ENCODE measurements at regions not wholly inside any gene's neighbourhood (a gene's known extent, or its start where the extent isn't known, plus 50 kb on each side); places are given as distances from the start of the nearest gene placed in this dataset.

DNA sequence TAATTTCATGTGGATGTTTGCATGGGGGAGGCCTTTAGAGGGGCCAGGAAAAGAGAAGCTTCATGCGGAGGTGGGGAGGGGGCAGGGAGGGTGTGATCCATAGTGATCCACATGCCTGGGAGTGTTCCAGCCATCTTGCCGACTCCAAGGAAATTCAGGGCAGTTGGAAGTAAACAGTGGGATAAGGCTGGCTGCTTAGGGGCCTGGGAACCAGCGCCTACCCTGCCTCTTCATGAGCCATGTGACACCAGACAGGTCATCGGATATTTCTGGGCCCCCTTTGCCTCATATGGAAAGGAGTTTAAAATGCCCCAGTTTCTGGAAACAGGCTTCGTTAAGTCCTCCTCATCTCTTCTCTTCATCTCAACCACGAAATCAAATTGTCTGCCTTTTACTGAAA lies 983.2 kb downstream of the BCL11B start:
- no peak for DNase-seq

DNA sequence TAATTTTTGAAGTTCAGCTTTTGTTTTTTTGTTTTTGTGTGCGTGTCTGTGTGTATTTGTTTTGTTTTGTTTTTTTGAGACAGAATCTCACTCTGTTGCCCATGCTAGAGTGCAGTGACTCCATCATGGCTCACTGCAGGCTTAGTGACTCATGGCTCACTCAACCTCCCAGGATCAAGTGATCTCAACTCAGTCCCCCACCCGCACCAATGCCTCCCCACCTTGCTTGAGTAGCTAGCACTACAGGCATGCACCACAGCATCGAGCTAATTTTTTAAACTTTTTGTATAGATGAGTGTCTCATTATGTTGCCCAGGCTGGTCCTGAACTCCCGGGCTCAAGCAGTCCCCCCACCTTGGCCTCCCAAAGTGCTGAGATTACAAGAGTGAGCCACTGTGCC lies 981.4 kb downstream of the BCL11B start:
- no peak for DNase-seq

DNA sequence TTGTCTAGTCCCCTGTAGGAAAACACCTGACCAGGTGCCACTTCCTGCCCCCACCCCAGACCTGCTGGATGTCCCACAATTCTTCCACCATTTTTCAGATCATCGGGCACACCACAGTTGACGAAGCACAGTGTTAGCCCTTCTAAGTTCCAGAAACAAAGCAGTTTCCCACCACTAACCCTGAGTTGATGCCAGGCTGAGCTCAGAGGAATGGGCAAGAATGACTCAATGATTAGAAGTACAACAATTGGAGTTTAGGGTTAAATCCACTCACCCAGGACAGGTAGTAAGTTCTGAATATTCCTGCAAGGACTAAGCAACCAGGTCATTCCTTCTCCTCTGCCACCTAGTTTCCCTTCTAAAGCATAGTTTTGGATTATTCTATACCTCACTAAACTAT lies 979.8 kb downstream of the BCL11B start:
- no peak for DNase-seq

DNA sequence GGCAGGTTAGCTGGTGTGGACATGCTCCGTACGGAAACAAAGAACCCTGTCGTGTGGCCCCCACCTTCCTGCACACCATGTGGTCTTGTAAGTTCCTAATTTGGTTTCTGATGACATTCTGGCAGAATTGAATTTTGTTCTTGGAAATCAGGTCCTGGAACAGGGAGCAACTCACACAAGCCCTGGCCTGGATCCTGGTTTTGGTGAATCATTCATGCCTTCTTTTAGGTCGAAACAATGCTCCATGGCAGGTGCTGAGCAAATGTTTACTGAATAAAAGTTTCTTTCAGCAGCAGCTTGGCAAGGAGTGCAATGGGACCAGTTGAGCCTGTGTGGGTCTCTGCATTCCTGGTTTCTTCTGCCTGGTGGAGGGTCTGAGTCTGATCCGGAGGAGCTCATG lies 978.4 kb downstream of the BCL11B start:
- no peak for DNase-seq

DNA sequence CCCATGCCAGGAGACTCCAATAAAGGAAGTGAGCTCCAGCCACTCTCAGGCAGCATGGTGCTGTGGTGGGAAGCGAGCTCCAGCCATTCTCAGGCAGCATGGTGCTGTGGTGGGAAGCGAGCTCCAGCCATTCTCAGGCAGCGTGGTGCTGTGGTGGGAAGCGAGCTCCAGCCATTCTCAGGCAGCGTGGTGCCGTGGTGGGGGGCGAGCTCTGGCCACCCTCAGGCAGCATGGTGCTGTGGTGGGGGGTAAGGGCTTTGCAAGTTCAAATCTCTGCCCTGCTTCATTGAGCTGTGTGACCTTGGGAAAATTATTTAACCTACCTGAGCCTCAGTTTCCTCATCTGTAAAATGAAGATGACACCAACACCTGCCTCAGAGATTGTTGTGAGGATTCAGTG lies 975.1 kb downstream of the BCL11B start:
- DNase-seq, result no peak

DNA sequence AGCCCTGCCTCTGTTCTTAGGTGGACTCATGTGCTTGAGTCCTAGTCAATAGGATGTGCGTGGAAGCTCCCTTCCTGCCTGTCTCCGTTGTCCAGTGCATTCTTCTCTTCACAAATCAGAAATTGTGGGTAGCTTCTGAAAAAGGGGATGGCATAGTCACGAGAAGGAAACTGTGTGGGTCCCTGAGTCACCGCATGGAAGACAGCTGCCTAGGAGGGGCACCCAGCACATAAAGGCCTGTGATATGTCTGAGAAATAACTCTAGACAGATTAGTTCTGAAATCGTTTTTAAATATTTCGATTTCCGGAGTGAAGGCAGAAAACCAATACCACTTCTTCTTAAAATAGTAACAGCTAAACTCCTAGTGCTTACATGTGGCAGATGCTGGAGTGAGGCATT lies 974.4 kb downstream of the BCL11B start:
- DNase-seq, result no peak

DNA sequence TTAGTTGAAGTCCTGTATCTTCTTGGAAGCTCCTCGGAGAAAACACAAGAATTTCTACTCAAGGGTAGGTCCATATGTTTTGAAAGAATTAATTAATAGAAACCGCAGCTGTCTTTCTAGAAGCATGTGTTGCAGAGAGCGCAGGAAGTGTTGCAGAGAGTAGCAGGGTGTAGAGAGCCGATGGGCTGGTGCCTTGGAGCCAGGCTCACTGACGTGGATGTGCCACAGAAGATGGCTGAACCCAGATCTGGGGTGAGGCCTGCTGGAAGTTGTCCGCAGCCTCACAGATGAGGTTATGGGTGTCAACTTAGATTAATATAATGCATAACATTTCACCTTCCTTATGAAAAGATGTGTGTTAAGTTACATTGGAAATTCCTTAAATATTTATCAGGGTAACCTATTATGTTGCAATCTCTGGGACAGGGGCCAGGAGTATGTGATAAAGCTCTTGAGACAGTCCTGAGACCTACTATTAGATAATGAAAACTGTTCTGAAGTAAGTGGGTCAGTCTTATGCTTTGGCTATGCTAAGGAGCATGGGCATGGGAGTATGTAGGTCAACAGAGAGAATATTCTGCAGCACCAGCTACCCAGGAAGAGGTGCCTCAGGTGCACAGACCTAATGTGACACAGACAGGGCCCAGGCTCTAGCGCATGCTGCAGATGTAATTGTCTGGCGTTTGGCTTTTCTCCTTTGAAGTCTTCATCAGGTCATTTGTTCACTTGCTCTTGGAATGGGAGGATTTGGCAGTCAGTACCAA lies 973.3 kb downstream of the BCL11B start:
- no peak for DNase-seq

DNA sequence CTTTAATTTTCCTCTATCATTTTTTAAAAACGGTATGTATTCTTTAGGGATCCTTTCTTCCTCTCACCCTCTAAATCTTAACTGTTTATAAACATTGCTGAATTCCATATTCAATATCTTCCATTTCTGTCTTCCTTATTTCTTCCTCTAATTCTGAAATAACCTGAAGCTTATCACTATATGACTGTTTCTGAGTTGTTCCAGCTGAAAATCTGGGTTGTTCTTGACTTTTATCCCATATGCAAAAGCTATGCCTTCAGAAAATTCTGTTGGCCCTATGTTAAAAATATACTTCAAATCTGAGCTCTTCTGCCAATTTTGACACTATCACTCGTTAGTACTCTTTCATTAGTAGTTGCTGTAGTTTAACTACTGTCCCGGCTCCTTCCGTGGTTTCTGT lies 970.3 kb downstream of the BCL11B start:
- DNase-seq, result no peak

DNA sequence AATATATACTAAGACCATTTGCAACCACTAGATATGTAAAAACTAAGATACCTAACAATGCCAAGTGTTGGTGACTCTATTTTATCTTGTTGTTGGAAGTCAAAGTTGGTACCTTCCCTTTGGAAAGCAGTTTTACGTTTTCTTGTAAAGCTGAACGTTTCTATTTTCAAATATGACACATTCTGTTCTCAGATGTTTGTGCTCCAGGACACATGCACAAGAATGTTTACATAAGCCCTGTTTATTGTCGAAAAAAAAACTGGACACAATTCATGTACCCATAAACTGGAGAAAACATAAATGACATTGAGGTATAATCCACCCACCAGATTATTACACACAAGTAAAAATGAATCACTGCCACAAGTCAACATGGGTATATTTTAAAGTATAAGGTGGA lies 967.4 kb downstream of the BCL11B start:
- DNase-seq, result no peak

DNA sequence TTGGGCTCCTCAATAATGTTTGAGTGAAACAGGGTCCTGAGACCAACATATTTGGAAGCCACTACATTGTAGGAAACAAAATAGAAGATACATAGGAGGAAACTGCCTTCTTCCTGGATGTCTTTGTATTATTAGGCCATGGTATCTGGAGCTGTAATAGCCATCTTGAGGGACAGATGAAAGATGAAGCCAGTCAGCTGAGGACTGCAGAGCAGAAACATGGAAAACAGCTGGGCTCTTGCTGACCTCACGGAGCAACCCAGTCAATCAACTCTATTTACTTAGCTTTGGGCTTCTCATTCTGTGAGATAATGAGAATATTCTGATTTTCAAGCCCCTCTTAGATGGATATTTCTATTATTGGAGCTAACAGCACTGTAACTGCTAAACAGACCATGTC lies 962.4 kb downstream of the BCL11B start:
- no peak for DNase-seq

DNA sequence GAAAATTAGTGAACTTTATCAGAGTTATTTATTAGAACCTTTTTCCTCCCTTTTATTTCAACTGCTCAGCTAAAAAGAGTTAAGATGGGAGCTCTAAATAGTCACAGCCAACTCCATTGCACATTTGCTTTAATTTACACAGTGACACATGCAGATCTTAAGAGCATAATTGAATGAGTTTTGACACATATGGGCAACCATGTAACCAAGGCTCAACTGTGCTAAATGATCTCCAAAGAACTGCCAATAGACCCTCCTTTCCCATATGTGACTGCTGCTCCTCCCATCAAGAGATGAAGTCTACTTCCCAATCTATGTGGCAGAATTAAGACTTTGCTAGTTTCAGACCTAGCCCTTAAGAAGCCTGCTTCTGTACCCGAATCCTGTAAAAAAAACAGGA lies 960.0 kb downstream of the BCL11B start:
- no peak for DNase-seq

DNA sequence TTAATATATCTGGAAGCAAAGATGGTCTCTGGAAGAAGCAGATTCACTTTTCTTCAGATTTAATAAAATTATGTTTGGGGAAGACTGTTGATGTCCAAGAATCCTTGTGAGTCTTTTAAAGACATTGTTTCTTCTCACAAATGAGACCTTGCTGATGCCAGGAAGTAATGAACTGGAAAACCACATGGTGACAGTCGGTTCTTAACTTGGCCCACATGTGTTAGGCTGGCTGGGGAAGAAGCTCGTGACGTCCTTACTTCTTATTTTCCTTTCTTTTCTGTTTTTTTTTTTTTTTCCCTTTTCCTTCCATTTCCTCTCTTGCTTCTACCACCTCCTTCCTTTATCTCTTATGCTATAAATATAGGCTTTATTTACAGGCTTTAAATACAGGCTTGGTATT lies 950.2 kb downstream of the BCL11B start:
- DNase-seq, result no peak

DNA sequence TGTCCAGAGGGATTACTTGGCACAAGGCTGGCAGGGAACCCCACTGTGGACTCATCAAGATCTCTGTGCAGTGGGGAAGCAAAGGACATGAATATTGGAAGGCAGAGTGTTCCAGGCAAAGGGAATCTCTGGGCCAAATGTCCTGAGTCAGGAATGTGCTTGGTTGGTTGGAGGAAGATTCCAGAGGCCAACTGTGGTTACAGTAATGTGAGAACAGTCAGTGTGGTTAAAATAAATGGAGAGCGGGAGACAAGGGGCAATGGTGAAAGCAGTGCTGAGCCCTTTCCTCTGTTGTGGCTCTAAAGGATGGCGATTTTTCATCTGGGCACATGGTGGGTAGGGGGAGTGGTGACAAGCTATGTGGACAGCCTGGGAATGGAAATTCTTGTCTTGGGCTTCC lies 948.2 kb downstream of the BCL11B start:
- DNase-seq, result no peak

DNA sequence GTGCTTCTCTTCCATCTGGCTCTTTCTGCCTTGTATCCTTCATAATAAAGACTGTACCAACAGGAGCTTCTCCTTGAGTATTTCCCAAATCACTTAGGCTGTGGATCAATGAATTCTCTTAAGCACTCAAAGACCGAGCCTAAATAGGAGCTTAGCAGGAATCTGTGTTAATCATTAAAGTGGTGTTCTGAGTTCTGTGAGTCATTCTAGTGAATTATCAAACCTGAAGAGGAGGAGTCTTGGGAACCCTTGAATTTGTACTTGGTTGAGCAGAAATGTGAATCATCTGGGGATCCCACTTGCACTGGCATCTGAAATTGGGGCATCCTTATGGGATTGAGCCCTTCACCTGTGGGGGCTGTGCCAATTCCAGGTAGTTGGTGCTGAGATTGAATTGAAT lies 946.2 kb downstream of the BCL11B start:
- DNase-seq, result no peak

DNA sequence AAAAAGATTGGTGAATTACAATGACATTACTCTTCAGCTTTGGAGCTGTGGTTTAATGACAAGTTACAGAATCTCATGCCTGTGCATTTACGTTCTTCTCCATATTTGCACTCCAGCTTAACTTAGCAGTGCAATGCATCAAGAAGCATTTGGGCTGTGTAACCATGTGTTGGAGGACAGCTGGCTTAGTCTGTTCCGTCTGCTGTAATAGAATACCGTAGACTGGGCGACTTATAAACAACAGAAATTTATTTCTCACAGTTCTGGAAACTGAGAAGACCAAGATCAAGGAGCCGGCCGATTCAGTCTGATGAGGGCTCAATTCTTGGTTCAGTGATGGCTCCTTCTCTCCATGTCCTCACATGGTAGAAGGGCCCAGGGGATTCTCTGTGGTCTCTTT lies 943.5 kb downstream of the BCL11B start:
- no peak for DNase-seq

DNA sequence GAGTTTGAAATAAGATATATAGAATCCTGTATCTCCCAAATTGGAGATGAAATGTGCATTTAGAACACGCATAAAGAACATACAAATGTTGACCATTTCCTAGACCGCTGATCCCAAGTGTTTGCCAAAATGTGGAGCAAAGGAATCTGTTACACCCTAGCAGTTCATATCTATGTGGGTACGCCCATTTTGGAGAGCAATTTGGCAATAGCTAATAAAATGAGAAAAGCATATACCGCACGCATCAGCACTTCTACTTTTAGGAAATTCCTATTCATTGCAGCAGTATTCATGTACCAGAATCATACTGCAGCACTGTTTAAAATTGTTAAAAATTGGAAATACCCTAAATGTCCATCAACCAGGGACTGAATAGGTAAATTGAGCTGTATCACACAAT lies 937.8 kb downstream of the BCL11B start:
- no peak for DNase-seq

DNA sequence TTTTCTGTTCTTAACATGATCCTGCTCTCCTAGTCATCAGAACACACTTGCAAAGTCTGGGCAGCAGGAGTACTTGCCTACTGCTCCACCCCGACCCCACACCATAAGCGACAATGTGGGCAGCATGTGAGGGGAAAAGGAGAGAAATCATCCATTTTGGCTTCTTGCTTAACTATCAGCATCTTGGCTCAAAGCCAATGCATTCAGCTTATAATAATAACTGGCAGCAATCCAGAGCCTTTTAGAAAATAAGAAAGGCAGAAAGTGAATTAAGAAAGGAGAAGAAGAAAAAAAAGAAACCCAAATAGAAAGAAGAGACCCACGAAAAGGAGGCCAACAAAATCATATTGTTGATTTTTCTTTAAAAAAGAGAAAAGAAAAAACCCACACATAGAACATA lies 930.8 kb downstream of the BCL11B start:
- no peak for DNase-seq

DNA sequence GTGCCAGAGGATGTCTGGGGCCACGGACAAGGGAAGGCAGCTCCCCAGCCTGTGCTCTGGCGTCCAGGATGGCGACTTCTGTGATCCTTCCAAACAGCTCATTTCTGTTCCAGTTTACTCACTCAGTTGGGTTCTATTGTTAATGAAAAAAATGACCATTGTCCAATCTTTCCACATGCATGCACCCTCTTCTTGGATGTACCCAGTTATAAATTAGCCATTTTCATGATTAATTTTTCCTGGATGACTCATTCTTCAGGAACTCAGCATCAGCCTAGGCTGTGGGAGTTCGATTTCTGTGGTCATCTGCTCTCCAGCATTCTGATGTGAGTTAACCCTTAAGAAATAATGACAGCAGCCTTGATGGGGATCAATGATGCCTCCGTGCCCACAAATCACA lies 926.8 kb downstream of the BCL11B start:
- DNase-seq, result no peak

DNA sequence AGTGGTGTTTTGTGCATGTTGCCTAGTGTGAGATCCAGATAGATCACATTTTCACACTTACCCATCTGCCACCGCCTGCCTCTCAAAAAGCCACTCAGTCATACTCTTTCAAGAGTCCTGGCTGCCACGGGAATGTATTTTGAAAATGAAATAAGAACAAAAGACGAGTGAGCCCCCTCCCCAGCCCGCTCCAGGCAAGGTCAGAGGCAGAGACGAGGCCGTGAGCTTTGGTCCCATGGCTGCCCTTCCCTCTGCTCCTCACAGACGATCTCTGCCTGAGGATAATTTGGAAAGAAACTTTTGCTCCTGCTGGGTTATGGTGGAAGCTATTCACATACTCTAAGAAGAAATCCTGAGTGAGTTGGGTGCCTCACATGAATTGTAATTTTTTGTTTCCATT lies 924.3 kb downstream of the BCL11B start:
- DNase-seq, result no peak

DNA sequence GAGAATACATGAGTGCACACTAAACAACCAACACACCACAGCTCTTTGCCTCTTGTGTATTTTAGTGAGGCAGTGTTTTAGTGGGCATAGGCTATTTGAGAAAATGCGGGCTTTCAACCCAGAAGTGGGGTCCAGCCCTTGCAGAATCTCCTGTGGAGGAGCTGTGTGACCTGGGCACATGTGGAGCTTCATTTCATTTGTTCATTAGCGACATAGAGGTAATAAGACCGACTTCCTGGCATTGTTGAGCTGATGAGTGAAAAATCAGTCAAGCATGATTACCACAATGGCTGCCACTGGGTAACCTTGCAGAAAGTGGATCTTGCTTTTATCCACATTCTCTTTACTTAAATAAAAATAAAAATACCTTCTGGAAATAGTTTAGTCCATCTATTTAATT lies 923.5 kb downstream of the BCL11B start:
- no peak for DNase-seq

DNA sequence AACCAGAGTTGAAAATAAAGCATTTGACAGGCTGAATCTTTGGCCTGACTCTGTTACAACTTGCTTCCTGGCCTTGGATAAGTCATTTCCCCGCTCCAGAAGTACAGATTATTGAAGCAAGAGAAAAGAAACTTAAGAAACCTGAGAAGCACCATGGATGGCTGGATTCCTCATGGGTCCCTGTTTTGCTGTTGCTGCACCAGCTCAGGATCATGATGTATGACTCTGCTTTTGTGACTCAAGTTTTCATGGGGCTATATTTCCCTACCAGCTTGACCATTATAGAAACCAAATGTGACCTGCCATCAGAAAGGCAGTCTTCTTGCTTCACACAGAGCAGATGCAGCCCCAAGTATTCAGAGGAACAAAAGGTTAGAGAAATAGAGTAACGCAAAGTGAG lies 921.8 kb downstream of the BCL11B start:
- DNase-seq, result no peak

DNA sequence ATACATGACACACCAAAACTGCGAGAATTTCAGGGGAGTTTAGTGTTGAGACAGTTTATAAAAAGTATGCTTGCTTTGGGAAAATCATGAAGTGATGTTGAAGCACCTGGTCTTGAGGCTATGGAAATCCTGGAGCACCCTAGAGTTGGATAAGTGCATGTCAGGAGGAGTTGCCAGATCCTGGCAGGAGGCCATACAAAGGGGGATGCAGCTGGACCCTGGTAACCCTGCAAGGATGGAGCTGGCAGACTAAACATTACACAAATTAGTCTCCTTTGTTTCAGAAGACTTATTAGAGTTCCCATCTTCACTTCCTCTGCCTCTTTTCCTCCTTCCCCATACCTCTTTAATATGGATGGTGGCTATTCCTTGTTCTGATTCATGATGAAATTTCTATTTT lies 907.0 kb downstream of the BCL11B start:
- DNase-seq, result no peak

DNA sequence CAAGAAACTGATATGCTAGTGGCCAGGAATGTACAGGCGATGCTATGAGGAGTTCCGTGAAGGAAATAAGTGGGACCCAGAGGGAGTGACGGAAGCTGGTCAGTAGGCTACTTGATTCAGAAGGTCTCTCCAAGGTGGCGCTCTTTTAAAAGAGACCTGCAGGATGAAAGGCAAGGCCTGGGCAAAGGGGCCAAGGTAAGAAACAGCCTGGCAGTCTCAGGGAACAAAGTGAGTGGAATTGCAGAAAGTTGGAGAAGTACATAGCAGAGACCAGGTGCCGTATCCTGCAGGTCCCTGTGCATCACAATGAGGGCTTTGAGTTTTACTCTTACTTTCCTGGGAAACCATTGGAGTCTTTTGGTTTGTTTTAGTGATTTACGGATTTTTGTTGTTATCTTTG lies 905.6 kb downstream of the BCL11B start:
- DNase-seq, result no peak

DNA sequence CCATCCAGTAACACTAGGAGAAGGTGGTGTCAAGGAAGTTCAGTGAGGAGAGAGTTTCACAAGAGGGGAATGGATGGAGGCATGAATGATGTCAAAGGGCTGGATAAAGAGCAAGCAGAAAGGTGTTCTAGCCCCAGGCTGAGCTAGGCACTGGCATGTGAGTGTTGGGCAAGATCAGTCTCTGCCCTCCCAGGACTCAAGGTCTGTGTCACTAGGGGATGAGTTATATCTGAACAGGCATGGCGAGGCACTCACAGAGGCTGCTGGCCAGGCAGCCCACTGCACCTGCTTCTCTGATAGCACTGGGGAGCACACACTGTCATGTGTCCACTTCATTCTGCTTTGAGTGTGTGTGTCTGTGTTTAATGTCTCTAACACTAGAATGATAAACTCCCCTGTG lies 903.8 kb downstream of the BCL11B start:
- DNase-seq, result no peak

DNA sequence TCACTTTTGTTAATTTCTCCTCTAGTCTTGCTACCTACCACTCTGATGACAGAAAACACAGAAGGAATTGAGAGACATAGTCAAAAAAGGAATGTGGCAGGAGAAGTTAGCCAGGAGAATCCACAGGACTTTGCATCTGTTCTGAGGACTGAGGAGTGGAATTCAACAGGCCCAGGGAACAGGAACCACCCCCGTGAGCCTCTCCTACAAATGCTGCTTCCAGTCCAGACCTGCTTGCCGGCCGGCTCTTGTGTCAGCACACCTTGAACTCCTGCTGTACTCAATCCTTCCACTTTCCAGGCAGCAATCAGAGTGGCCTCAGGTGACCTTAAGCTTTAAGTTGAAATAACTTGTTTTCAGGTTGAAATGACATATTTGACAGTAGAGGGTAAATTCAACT lies 903.1 kb downstream of the BCL11B start:
- DNase-seq, result no peak

DNA sequence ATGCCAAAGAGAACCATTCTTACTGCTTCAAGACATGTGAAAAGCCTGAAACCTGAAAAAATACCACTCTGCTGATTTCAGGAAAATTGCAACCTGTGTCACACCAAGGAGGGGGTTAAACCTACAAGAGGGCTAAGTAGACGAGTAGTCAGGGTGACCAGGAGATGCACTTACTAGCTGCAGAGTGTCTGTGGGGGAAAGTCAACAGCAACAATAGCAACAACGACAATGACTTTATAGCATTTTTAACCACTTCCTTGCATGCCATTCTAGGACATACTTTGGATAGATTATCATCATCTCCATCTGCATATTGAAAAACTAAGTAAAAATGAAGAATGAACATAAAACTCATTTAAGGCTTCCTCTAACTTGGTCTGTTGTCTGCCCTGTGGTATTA lies 902.7 kb downstream of the BCL11B start:
- no peak for DNase-seq

All from NCI-H2107 (cell line).